H1 (cell line): ENCODE measurements at regions not wholly inside any gene's neighbourhood (a gene's known extent, or its start where the extent isn't known, plus 50 kb on each side); places are given as distances from the start of the nearest gene placed in this dataset.

Experiments
- BRCA1 ChIP-seq: IDR thresholded peaks from 2 replicates; pipeline ENCODE4 v1.6.1; 2012; ENCODE audit warnings: low read depth, low read length, improper control_type of control experiment
- NRF1 ChIP-seq: IDR thresholded peaks from 2 replicates; pipeline ENCODE4 v1.6.1; 2011; ENCODE audit warnings: mild to moderate bottlenecking, low read depth, low read length, improper control_type of control experiment
- TAF1 ChIP-seq: IDR thresholded peaks from 2 replicates; pipeline ENCODE4 v1.6.1; 2011; ENCODE audit warnings: mild to moderate bottlenecking, low read depth, low read length

DNA sequence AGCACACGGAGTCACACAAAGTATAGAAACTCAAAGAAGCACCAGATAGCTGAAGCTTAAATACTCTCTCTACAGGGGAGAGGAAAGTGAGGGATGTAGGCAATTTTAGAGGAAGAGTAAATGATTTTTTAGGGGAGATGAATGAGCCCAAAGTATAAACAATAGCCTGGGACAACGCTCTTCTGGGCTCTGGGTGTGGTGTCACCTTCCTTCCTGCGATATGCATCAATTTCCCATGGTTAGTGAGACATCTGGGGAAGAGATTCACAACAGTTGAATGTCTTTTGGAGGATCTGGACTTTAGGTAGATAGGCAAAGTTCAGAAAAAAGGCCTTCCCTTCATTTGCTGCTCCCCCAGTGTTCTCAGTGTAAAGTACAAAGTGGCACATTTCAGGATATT, 125.2 kb downstream of the EFHB start (continued):
- TF ChIP-seq TAF1 (no peak), BRCA1 (no peak), NRF1 (no peak)
